ENCODE measurements at regions not wholly inside any gene's neighbourhood (a gene's known extent, or its start where the extent isn't known, plus 50 kb on each side); places are given as distances from the start of the nearest gene placed in this dataset.
"Not testable (repeated sequence)": the region's sequence is repeated elsewhere in the genome, so short reads cannot be mapped to it uniquely, and the experiment has no call there.

DNA sequence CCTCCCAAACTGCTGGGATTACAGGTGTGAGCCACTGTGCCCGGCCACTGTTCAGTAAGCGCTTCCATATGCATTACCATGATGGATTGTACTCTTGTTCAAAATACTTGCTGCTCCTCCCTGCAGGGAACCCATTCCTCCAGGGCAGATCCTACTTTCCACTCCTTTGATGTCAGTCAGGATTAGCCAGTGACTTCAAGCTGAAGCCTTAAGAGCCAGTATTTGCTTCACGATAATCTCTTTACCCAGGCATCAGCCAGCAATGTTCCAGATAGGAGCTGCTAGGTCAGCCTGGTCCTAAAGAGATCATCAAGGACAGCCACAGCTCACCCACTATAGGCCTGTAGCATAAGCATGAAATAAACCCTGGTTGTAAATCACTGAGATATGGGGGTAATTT, 96.5 kb upstream of the UBE2E2 start:
- intact Hi-C loops (cut with micrococcal nuclease), result no loop called here
- no peak for ATAC-seq
- DNase-seq, result no peak

DNA sequence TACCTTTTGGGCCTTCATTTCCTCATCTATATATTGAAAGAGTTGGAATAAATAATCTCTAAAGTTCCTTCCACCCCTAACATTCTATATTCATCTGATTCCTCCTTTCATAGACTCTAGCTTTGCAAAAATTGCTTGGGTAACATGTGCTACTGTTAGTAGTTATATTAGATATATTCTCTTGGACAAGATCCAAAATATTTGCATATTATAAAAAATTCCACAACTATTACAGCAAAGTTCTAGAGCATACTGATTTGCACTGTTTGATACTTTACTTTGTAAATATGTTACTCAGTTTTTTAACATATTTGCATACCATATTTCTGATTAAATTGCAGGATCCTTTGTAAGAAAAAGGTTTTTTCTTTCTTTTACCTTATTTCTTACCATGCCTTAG, 95.9 kb upstream of the UBE2E2 start:
- intact Hi-C loops (cut with micrococcal nuclease), result no loop called here
- no peak for ATAC-seq
- DNase-seq, result no peak

DNA sequence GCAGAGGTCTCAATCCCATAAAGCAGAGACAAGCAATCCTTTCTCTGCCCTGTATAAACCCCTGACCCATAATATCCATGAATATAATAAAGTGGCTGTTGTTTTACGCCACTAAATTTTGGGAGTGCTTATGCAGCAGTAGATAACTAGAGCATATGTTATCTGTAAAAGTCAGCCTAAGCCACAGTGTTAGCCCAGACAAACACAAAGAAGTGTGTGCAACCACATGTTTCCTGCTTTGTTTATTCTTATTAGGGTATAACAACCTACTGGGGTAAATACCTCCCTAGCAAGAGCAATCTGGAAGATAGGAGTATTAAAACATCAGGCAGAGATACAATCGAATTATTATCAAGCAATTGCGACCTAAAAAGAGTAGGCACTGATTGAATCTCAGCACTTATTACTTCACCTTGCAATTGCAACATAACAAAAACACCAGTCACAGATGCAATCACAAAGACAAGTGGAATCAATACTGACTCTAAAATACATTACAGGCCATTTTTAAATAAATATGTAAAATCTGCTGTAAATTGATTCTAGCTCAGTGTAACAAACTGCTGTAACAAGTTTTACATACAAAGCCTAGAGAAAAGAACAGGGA, 94.6 kb upstream of the UBE2E2 start:
- intact Hi-C loops (cut with micrococcal nuclease), result no loop called here
- no peak for ATAC-seq
- no peak for DNase-seq

DNA sequence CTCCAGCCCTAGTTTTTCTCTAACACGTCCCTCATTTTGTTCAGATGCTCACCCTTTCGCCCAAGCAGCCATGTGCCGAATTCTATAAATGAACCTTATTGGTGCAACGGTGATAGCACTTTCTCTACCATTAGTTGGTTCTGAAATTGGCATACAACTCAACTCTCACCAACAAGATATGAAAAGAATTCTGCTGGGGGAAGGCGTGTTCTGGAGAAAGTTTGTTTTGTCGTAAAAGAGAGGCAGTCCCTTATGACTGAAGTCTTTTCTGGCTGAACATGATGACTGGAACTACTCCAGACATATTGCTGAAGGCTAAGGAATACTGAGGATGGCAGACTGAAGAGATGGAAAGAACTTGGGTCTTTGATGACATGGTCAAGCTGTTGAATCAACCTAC, 91.8 kb upstream of the UBE2E2 start:
- intact Hi-C loops (cut with micrococcal nuclease), result no loop called here
- ATAC-seq (no peak), DNase-seq (no peak)

DNA sequence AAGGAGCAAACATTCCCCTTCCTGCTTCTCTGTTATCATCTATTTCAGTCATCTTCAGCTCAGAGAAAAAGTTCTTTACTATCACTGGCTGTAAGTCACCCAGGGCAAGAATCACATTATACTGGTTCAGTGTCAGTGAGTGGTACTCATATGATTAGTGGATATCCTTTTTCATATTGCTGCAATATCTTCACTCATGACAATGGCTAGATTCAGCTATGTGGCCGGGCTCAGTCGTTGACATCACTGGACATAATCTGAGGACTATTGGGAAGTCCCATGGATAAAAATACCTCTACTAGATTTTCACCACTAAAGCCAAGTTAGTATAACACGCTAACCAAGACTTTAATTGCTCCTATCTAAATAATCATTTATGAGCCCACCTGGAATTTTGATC, 91.3 kb upstream of the UBE2E2 start:
- no peak for DNase-seq
- intact Hi-C loops (cut with micrococcal nuclease), result no loop called here
- ATAC-seq, result no peak

DNA sequence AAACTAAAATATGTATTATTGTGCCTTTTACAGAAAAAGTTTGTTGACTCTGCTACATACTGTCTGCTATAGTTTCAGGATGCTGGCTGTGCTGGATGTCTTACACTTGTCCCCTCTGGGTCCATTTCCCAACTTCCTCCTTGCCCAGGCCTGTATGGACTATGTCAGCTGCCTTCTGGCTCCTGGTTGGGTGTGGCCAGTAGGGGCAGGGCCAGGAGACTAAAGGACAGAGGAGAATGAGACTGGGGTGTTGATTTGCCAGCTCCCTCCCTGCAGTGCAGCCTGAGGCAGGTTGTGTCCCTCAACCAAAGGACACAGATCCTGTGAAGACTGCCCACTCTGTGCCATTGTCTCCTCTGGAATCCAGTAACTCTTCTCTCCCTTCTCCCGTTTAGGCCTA, 90.6 kb upstream of the UBE2E2 start:
- intact Hi-C loops (cut with micrococcal nuclease), result no loop called here
- DNase-seq (no peak), ATAC-seq (peak; percentile 29)

DNA sequence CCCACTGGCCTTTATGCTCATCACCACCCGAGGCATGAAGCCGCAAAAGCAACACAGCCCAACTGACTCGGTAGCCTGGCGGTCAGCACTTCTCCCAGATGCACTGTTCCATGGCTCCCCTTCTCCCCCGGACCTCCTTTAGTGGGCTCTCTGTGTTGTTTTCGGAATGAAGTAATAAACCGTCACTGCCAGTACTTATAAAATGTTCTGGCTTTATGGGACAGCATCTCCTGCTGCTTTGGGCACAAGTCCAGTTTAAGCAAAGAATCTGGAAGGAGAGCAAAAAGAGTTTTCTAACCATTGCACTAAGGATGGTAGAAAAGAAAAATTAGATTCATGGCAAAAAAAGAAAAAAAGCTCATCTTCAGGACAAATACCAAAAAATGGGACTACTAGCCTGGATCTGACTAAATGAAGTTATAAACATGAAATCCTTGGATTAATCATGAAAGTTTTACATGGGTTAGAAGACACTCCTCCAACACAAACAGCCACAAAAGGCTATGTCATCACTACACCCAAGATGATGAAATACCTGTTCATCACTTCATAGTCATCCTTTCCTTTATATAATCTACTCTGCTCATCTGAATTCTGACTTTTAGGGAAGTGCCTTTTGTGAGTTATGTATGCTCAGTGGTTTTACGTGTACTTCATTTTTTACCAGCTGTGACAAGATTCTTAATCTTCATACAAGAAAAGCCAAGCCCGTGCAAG, 89.5 kb upstream of the UBE2E2 start:
- ATAC-seq (peak; percentile 52), DNase-seq (no peak)

DNA sequence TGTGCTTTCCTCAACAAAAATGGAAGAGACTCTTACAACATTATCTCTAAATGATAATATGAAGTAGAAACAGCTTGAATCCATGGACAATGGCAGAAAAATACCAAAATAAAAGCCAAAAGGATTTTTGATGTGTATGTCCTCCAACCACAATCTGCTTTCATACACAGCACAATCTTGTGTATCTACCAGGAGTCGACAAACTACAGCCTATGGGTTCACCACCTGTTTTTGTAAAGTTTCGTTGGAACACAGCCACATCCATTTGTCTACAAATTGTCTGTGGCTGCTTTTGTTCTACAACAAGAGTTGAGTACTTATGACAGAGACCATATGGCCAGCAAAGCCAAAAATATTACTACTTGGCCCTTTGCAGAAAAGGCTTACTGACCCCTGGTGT, 88.7 kb upstream of the UBE2E2 start:
- intact Hi-C loops (cut with micrococcal nuclease), result no loop called here
- ATAC-seq (no peak), DNase-seq (no peak)

More for the DNA sequence above, 89.5 kb upstream of the UBE2E2 start:
- intact Hi-C loops (cut with micrococcal nuclease), result no loop called here

DNA sequence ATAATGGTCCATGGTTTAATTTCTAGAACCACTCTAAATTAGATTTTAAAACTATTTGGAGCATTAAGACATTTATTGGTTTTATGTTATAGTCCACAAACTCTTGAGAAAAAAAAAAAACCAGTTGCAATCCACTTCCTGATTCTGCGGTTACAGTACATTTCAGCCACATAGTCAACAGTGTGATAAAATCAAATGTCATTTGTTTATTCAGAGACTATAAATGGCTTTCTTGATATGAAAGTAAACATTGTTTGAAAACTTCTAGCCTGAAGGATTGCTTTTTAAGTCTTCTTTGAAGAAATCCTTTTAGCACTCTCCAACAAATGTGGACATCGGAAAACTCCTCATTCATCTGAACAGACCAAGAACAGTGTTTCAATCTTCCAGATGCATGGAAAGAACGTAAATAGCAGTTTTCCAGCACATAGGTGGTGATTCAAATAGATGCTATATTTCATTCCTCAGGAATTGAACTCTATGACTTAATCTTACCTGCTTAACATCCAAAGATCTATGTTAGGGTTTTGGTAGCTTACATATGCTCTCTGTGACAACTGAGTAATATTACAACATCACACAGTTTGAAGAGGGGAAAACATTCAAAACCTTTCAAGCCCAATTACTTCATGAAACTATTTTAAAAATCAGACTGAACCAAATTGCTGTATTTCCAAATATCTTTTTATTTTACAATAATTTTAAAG, 87.8 kb upstream of the UBE2E2 start:
- intact Hi-C loops (cut with micrococcal nuclease), result no loop called here
- DNase-seq (no peak), ATAC-seq (no peak)

DNA sequence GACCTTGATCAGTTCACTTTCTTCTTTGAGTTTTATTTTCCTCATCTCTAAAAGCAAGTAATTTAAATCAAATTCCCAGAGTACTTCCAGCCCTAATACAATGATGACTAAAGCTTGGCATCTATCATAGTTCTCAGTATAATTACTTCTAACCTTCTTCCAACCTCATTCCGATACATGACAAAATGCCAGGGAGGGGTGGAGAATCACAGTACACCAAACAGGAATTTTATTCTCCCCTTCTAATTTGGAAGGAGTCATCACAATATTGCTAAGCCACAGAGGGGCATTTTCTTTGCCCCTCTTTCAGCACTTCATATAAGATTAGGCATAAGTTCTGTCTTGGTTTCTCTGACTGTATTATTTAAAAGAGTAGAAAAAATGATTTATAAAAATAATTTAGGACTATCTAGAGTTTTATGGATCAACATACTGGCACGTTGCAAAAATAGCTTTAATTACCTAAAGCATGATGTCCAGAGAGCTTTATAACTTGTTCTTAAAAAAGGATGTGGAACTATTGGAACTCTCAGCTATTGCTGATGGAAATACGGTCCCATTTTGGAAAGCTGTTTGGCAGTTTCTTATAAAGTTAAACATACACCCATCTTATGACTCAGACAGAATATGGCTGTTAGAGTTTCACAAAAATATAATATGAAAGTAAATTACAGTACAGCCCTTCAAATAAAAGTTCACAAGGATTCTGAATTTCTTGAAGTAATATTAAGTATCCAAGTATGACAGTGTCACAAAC, 86.9 kb upstream of the UBE2E2 start:
- no peak for ATAC-seq
- no peak for DNase-seq
- intact Hi-C loops (cut with micrococcal nuclease), result no loop called here

DNA sequence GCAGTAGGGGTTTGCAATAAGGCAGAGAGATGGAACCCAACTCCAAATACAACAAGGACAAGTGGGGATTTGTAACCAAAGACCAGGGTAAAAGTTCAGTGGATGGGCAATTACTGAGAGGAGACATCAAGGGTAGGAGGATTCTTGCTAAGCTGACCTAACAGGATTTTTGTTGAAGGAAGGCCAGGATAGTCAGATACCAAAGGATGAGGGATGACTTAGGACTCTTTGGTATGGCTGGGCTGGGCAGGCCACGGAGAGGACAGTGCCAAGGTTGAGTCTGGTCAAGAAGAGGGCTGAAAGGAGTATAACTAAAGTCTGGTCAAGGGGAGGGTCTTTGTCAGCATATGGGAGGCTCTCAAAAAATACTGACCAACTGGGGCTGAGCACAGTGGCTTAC, 85.3 kb upstream of the UBE2E2 start:
- no peak for ATAC-seq
- DNase-seq, result no peak
- intact Hi-C loops (cut with micrococcal nuclease), result no loop called here

DNA sequence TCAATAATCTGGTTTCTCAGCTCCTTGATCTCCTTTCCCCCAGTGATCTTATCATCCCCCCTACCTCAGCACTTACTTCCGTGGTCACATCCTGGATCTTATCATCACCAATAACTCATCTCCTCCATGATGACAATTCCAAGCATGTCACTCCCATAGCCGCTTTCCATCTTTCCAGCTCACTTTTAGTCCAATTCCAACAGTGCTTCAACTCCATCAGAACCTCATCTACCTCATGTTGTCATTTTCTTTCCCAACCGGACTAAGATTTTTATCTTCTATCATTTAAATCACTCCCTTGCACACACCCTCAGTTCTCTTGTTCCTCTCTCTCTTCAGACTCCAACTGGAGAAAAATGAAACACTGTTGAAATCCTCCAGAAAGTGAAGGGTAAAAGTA, 75.9 kb upstream of the UBE2E2 start:
- DNase-seq (no peak), ATAC-seq (no peak)
- intact Hi-C loops (cut with micrococcal nuclease), result no loop called here

DNA sequence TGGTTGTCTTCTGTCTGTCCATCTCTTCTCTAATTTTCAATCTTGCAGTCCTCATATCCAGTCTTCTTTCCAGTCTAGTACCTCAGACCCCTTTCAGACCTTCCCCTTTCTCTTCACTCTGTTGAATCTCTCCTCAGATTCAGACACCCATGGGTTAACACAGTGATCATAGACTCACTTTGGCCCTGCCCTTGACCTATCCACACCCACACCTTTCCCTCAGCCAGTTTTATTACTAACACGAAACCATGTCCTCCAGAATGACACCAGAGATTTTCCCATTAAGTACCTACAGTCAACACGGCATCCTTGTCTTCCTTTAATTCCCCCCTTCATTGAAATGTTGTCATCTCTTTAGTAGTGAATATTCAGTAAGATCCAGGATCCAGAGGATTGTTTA, 74.5 kb upstream of the UBE2E2 start:
- DNase-seq (no peak), ATAC-seq (no peak)
- intact Hi-C loops (cut with micrococcal nuclease), result no loop called here

DNA sequence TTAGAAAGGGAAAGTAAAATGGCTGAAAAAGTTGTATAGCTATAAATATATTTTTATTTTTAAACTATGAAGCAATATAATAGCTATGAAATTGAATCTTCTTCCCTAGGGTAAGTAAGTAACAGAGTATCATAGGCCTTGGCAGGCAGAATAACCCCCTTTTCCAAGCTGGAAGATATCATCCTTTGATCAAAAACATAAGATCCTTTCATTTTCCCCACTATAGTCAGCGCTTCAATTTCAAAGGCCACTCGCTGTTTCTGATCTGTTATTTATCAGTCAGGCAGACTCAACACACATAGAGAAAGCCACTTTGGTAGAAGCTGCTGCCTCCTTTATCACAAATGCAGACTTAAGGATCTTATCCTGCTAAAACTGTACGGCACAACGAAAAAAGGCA, 74.0 kb upstream of the UBE2E2 start:
- DNase-seq (no peak), ATAC-seq (no peak)
- intact Hi-C loops (cut with micrococcal nuclease), result no loop called here

DNA sequence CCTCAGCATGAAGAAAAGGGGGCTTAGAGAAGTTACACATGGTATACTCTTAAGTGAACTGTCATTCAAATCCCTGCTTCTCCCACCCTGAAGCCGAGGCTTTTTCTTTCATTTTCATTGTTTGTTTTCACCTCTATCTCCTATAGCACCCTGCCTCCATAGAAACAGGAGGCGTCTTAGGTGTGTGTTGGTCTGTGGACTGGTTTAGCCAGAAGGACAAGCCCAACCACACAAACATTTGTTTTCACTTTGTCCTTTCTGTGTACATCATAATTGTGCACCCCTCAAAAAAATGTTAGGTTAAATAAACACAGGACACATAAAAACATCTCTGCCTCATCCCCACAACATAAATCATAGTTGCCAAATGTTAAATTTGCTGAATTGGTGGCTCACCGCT, 73.3 kb upstream of the UBE2E2 start:
- ATAC-seq (no peak), DNase-seq (no peak)
- intact Hi-C loops (cut with micrococcal nuclease), result no loop called here

DNA sequence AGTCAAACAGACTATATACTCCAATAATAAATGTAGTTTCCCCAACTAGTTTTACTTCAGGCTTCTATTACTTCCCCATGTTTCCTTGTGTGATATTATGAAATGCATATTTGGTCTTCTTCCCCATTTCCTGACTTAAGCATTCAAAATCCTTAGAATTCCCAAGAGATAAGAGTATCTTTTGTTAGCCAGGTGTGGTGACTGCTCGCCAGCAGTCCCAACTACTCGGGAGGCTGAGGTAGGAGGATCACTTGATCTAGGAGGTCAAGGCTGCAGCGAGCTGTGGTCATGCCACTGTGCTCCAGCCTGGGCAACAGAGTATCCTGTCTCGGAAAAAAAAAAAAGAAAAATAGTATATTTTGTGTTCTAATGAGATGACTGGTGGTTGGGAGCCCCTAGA, 72.7 kb upstream of the UBE2E2 start:
- intact Hi-C loops (cut with micrococcal nuclease), result no loop called here
- DNase-seq, result no peak
- no peak for ATAC-seq

DNA sequence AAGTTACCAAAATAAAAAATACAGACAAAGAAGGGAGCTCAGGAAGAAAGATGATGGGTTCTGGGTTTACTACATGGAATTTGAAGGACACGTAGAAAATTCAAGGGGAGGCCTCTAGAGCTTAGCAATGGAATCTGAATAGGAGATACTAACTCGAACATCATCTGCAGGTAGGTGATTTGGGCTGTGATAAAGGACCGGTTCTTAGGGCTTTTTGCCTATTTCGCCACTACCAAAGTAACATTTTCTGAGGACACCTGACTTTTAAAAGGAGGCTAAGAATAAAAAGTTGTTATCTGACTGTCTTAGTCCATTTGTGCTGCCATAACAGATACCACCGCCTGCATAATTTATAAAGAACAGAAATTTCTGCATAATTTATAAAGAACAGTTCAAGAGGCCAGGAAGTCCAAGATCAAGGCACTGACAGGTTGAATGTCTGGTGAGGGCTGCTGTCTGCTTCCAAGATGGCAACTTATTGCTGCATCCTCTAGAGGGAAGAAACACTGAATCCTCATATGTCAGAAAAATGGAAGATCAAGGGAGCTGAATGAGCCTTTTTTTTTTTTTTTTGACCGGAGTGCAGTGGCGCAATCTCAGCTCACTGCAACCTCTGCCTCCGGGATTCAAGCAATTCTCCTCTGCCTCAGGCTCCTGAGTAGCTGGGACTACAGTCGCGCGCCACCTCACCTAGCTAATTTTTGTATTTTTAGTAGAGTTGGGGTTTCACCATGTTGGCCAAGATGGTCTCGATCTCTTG, 67.9 kb upstream of the UBE2E2 start:
- DNase-seq (no peak), ATAC-seq (no peak)
- intact Hi-C loops (cut with micrococcal nuclease), result no loop called here

DNA sequence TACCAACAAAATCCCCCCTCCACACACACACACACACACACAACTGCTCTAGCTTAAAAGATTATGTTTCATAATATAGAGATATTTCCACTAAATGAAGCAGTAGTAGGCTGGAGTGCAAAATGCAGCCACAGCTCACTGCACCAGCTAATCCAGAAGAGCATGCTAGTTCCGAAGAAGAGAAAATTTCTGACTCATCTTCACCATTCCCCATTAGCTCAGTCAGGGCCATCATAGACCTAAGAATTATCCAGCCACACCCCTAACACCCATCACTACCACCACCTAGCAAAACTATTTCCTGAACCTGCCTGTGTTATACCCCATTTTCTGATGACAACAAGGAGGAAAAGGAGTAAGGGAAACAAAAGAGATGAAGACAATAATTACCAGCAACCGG, 67.1 kb upstream of the UBE2E2 start:
- intact Hi-C loops (cut with micrococcal nuclease), result no loop called here
- no peak for DNase-seq
- ATAC-seq, result no peak

DNA sequence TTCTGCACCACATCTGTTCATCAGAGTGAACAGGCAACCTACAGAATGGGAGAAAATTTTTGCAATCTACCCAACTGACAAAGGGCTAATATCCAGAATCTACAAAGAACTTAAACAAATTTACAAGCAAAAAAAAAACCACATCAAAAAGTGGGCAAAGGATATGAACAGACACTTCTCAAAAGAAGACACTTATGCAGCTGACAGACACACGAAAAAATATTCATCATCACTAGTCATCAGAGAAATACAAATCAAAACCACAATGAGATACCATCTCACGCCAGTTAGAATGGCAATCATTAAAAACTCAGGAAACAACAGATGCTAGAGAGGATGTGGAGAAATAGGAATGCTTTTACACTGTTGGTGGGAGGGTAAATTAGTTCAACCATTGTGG, 59.1 kb upstream of the UBE2E2 start:
- ATAC-seq; DNase-seq; intact Hi-C loops (cut with micrococcal nuclease): not testable (repeated sequence)
